ENCODE measurements at regions not wholly inside any gene's neighbourhood (a gene's known extent, or its start where the extent isn't known, plus 50 kb on each side); places are given as distances from the start of the nearest gene placed in this dataset.

DNA sequence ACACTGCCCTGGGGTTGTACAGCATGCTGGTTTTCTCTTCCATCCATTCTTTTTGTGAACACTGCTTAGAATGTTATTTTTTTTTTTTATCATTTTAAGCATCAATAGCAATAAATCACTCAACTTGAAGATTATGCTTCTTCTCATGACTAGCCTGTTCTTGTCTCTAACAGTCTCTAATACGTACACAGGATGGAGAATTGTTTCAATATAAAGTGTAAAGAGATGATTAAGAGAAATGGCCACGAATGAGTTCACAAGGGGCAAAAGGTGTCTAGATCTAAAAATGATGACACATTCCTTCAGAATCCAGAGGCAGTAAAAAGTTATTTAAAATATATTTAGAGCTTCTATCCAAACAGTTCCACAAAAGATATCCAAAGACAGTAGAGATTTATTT, 390.2 kb downstream of the HDGFL1 start:
- Histone ChIP-seq H3K9me3 (ENCODE audit: low read length) (no peaks in the 10 kb centered on the region), H3K9me2 (ENCODE audit: low read depth, low read length) (no peaks in the 10 kb centered on the region), H2AFZ (ENCODE audit: low read length) (no peak overlapping the region), H3K4me1 (ENCODE audit: insufficient read depth, low read length, severe bottlenecking) (no peaks in the 10 kb centered on the region), H3K79me2 (ENCODE audit: insufficient read depth, low read length) (no peaks in the 10 kb centered on the region), H3K4me2 (ENCODE audit: low read length) (no peak overlapping the region), H3K27me3 (ENCODE audit: insufficient read depth, low read length) (no peaks in the 10 kb centered on the region), H3K36me3 (ENCODE audit: insufficient read depth, low read length) (no peaks in the 10 kb centered on the region), H3K27ac (ENCODE audit: low read depth, low read length, poor library complexity, severe bottlenecking) (no peak overlapping the region), H3F3A (ENCODE audit: insufficient read depth, low read length) (no peaks in the 10 kb centered on the region), H3K4me3 (ENCODE audit: low read depth, low read length, poor library complexity, severe bottlenecking) (no peak overlapping the region), H3K9ac (ENCODE audit: low read length) (no peak overlapping the region), H4K20me1 (ENCODE audit: insufficient read depth, low read length) (no peaks in the 10 kb centered on the region)
- TF ChIP-seq EZH2 (IDR thresholded peaks at IDR 0.05; ENCODE audit: borderline replicate concordance, low read length) (no peak), CTCF (IDR thresholded peaks at IDR 0.05; ENCODE audit: low read length) (no peak)

GRCh38 chr6:22964334-22964733, 395.0 kb downstream of the HDGFL1 start:
- Histone ChIP-seq H3K9ac (ENCODE audit: low read length) (no peak overlapping the region), H3K9me3 (ENCODE audit: low read length) (no peaks in the 10 kb centered on the region), H4K20me1 (ENCODE audit: insufficient read depth, low read length) (no peaks in the 10 kb centered on the region), H3K4me1 (ENCODE audit: insufficient read depth, low read length, severe bottlenecking) (no peaks in the 10 kb centered on the region), H3K27ac (ENCODE audit: low read depth, low read length, poor library complexity, severe bottlenecking) (no peak overlapping the region), H3K4me2 (ENCODE audit: low read length) (no peak overlapping the region), H2AFZ (ENCODE audit: low read length) (no peak overlapping the region), H3F3A (ENCODE audit: insufficient read depth, low read length) (no peaks in the 10 kb centered on the region), H3K4me3 (ENCODE audit: low read depth, low read length, poor library complexity, severe bottlenecking) (no peak overlapping the region), H3K9me2 (ENCODE audit: low read depth, low read length) (no peaks in the 10 kb centered on the region), H3K27me3 (ENCODE audit: insufficient read depth, low read length) (no peaks in the 10 kb centered on the region), H3K79me2 (ENCODE audit: insufficient read depth, low read length) (no peaks in the 10 kb centered on the region), H3K36me3 (ENCODE audit: insufficient read depth, low read length) (no peaks in the 10 kb centered on the region)
- TF ChIP-seq CTCF (IDR thresholded peaks at IDR 0.05; ENCODE audit: low read length) (no peak), EZH2 (IDR thresholded peaks at IDR 0.05; ENCODE audit: borderline replicate concordance, low read length) (no peak)

DNA sequence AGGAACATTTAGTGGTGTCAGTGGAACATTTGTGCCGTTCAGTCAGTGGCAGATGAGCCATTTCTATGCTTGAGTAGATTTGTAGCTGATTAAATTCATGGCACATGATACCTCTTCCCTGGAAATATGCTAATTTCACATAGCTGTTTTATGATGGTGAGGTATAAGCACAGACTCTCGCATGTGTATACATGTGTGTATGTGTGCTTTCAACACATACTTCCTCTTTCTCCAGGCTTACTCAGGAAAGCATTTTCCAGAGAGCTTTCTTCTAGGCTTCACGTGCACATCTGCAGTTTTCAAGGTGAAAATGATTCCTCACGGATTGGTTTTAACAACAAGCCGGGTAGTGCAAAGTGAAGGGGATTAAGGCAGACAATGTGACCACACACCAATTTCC, 396.5 kb downstream of the HDGFL1 start:
- Histone ChIP-seq H3K9me2 (ENCODE audit: low read depth, low read length) (no peaks in the 10 kb centered on the region), H3K4me3 (ENCODE audit: low read depth, low read length, poor library complexity, severe bottlenecking) (no peak overlapping the region), H3F3A (ENCODE audit: insufficient read depth, low read length) (no peaks in the 10 kb centered on the region), H3K4me1 (ENCODE audit: insufficient read depth, low read length, severe bottlenecking) (no peaks in the 10 kb centered on the region), H3K4me2 (ENCODE audit: low read length) (no peak overlapping the region), H3K27ac (ENCODE audit: low read depth, low read length, poor library complexity, severe bottlenecking) (no peak overlapping the region), H3K36me3 (ENCODE audit: insufficient read depth, low read length) (no peaks in the 10 kb centered on the region), H3K79me2 (ENCODE audit: insufficient read depth, low read length) (no peaks in the 10 kb centered on the region), H3K27me3 (ENCODE audit: insufficient read depth, low read length) (no peaks in the 10 kb centered on the region), H4K20me1 (ENCODE audit: insufficient read depth, low read length) (no peaks in the 10 kb centered on the region), H3K9ac (ENCODE audit: low read length) (no peak overlapping the region), H3K9me3 (ENCODE audit: low read length) (no peaks in the 10 kb centered on the region), H2AFZ (ENCODE audit: low read length) (no peak overlapping the region)
- TF ChIP-seq CTCF (IDR thresholded peaks at IDR 0.05; ENCODE audit: low read length) (no peak), EZH2 (IDR thresholded peaks at IDR 0.05; ENCODE audit: borderline replicate concordance, low read length) (no peak)

Measured in OCI-LY1 (cell line).